Neuronal stem cell (in vitro differentiated cells): ENCODE measurements at regions not wholly inside any gene's neighbourhood (a gene's known extent, or its start where the extent isn't known, plus 50 kb on each side); places are given as distances from the start of the nearest gene placed in this dataset.

Source experiments
- DNase-seq: peaks from one replicate; pipeline ENCODE4 v3.0.0-alpha.2; 2013; ENCODE audit warnings: low spot score
- H2AFZ ChIP-seq: one replicate; pipeline ENCODE4 v1.6.1; 2013; ENCODE audit warnings: mild to moderate bottlenecking, low read length, inconsistent platforms
- H2AK5ac ChIP-seq: 2 replicates; pipeline ENCODE4 v1.6.1; 2013; ENCODE audit warnings: low read depth, mild to moderate bottlenecking, inconsistent platforms, low read length, moderate library complexity, mixed read lengths
- H2BK120ac ChIP-seq: 2 replicates; pipeline ENCODE4 v1.6.1; 2013; ENCODE audit warnings: low read depth, mild to moderate bottlenecking, inconsistent platforms, low read length, moderate library complexity, mixed read lengths
- H2BK12ac ChIP-seq: one replicate; pipeline ENCODE4 v1.6.1; 2013; ENCODE audit warnings: low read length, inconsistent platforms
- H2BK15ac ChIP-seq: 2 replicates; pipeline ENCODE4 v1.6.1; 2013; ENCODE audit warnings: mild to moderate bottlenecking, low read length, inconsistent platforms, mixed read lengths
- H2BK5ac ChIP-seq: one replicate; pipeline ENCODE4 v1.6.1; 2013; ENCODE audit warnings: inconsistent platforms, mild to moderate bottlenecking, low read length, moderate library complexity
- H3K14ac ChIP-seq: one replicate; pipeline ENCODE4 v1.6.1; 2013; ENCODE audit warnings: low read length, inconsistent platforms
- H3K18ac ChIP-seq: 2 replicates; pipeline ENCODE4 v1.6.1; 2013; ENCODE audit warnings: low read length, inconsistent platforms
- H3K23ac ChIP-seq: 2 replicates; pipeline ENCODE4 v1.6.1; 2013; ENCODE audit warnings: low read depth, mild to moderate bottlenecking, mixed read lengths, low read length, inconsistent platforms; ENCODE audit not compliant: poor library complexity
- H3K27ac ChIP-seq: replicated peaks from 3 replicates; pipeline ENCODE4 v1.5.1; 2013; ENCODE audit warnings: low read length, inconsistent platforms
- H3K27me3 ChIP-seq, 3 experiments: 2 replicates each; pipeline ENCODE4 v1.6.1; 2013; ENCODE audit warnings: low read length in 3 of 3, mild to moderate bottlenecking in 2 of 3, inconsistent platforms in 1 of 3, low read depth in 1 of 3, mixed read lengths in 1 of 3, moderate library complexity in 1 of 3; ENCODE audit not compliant: control insufficient read depth in 3 of 3, insufficient read depth in 3 of 3
- H3K36me3 ChIP-seq, 2 donors: replicated peaks in 1 of 2; 2 replicates each; pipeline ENCODE4 v1.6.1; 2013; ENCODE audit warnings: low read length in 2 of 2; ENCODE audit not compliant: control insufficient read depth in 2 of 2, insufficient read depth in 2 of 2
- H3K4ac ChIP-seq: 2 replicates; pipeline ENCODE4 v1.6.1; 2013; ENCODE audit warnings: inconsistent platforms, mild to moderate bottlenecking, low read length, moderate library complexity
- H3K4me1 ChIP-seq, 2 donors: 1 replicate in 1 of 2; 2 replicates in 1 of 2; pipeline ENCODE4 v1.6.1; 2013; ENCODE audit warnings: low read length in 2 of 2, low read depth in 1 of 2; ENCODE audit not compliant: control insufficient read depth in 2 of 2, insufficient read depth in 1 of 2
- H3K4me2 ChIP-seq: one replicate; pipeline ENCODE4 v1.6.1; 2013; ENCODE audit warnings: mild to moderate bottlenecking, low read length, inconsistent platforms; ENCODE audit not compliant: insufficient read depth, poor library complexity, severe bottlenecking
- H3K4me3 ChIP-seq, 2 donors: 2 replicates each; pipeline ENCODE4 v1.5.1; 2013; ENCODE audit warnings: low read length in 2 of 2, mild to moderate bottlenecking in 2 of 2, inconsistent platforms in 1 of 2, moderate library complexity in 1 of 2
- H3K79me1 ChIP-seq: one replicate; pipeline ENCODE4 v1.6.1; 2013; ENCODE audit warnings: low read depth, mild to moderate bottlenecking, inconsistent platforms, low read length, moderate library complexity
- H3K9ac ChIP-seq: one replicate; pipeline ENCODE4 v1.6.1; 2013; ENCODE audit warnings: mild to moderate bottlenecking, low read depth, low read length, inconsistent platforms; ENCODE audit not compliant: poor library complexity
- H3K9me3 ChIP-seq, 2 donors: replicated peaks in 1 of 2; 2 replicates each; pipeline versions ENCODE3 to v1.6.1; 2013; ENCODE audit warnings: low read length in 2 of 2, mild to moderate bottlenecking in 2 of 2, inconsistent platforms in 1 of 2, low read depth in 1 of 2, mixed read lengths in 1 of 2, moderate library complexity in 1 of 2; ENCODE audit not compliant: control insufficient read depth in 2 of 2, insufficient read depth in 1 of 2
- H4K8ac ChIP-seq: one replicate; pipeline ENCODE4 v1.6.1; 2013; ENCODE audit warnings: low read depth, mild to moderate bottlenecking, inconsistent platforms, low read length, moderate library complexity
- H4K91ac ChIP-seq: one replicate; pipeline ENCODE4 v1.6.1; 2013; ENCODE audit warnings: low read length, low read depth, mild to moderate bottlenecking, inconsistent platforms; ENCODE audit not compliant: poor library complexity
- WGBS, 2 donors: extraction: QIAGEN DNeasy Blood & Tissue Kit; methylation state at CpG; one replicate each; pipeline ENCODE4 v1.1.7; 2013; ENCODE audit warnings: missing lambda C conversion rate in 2 of 2, mixed read lengths in 1 of 2; ENCODE audit not compliant: insufficient read length in 2 of 2, insufficient replicate concordance in 1 of 2; ENCODE audit errors: extremely low coverage in 2 of 2; 5-methylcytosine and 5-hydroxymethylcytosine counted together

DNA sequence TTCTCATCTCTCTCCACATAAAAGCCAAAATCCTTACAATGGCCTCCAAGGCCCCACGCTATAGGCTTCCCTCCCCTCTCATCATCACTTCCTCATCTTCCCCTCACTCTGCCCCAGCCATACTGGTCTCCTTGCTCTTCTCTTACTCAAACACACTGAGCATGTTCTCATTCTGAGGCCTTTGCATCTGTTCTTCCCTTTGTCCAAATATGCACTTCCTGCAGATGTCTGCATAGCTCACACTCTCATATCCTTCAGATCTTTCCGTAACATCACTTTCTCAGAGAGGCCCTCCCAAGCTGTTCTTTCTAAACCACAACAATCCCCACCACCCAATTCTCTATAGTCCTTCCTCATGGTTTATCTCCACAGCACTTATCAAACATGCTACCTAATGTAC, 284.1 kb downstream of the HHIPL2 start:
- Histone ChIP-seq H3K36me3 (no peaks in the 10 kb centered on the region), H3K4ac (no peak overlapping the region), H3K9ac (no peak overlapping the region), H3K27me3 (no peaks in the 10 kb centered on the region), H3K18ac (no peak overlapping the region), H4K8ac (no peak overlapping the region), H3K4me2 (no peak overlapping the region), H3K23ac (no peak overlapping the region), H3K4me1 (no peaks in the 10 kb centered on the region), H4K91ac (no peak overlapping the region), H3K27ac (no peak overlapping the region), H2AK5ac (no peak overlapping the region), H2BK120ac (no peak overlapping the region), H2BK5ac (no peak overlapping the region), H2BK15ac (no peak overlapping the region), H3K9me3 (peaks cover 0 to 2% of the 10 kb centered on the region in 2 donors), H3K79me1 (no peaks in the 10 kb centered on the region), H2AFZ (no peak overlapping the region), H3K14ac (no peak overlapping the region), H2BK12ac (no peak overlapping the region), H3K4me3 (no peak overlapping the region)
- WGBS, 2 donors = no CpG with 5 or more reads among the region's 2 CpGs
- no peak for DNase-seq

DNA sequence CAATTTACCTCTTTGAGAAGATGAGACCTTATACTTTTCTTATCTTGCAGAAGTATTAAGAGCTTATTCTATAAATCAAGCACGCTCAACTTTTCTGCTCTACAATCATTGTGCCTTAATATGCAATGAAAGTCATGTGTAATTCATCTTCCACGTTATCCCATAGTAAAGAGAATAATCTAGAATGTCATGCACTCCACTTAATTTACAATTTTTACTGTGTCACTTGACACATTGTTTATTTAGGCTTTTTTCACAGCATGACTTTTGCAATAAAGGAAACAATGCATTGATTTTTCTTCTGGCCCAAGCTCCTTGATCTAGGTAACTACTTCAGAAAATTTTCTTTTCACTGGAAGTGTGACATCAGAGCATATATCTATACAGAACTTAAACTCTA, 290.9 kb downstream of the HHIPL2 start:
- H2BK120ac ChIP-seq = no peak overlapping the region
- no peak overlapping the region for H3K23ac ChIP-seq
- peaks cover 0 to 4% of the 10 kb centered on the region in 2 donors for H3K9me3 ChIP-seq
- H3K4me1 ChIP-seq = no peaks in the 10 kb centered on the region
- no peaks in the 10 kb centered on the region for H3K79me1 ChIP-seq
- no peak overlapping the region for H3K18ac ChIP-seq
- H3K14ac ChIP-seq = no peak overlapping the region
- no peak overlapping the region for H3K9ac ChIP-seq
- H4K8ac ChIP-seq = no peak overlapping the region
- H2BK5ac ChIP-seq = no peak overlapping the region
- no peak overlapping the region for H3K4me2 ChIP-seq
- H3K4ac ChIP-seq = no peak overlapping the region
- WGBS, 2 donors = no CpG with 5 or more reads among the region's 2 CpGs
- H3K4me3 ChIP-seq = no peak overlapping the region
- no peak overlapping the region for H2BK15ac ChIP-seq
- no peak for DNase-seq
- H3K27me3 ChIP-seq = no peaks in the 10 kb centered on the region
- H3K36me3 ChIP-seq = no peaks in the 10 kb centered on the region
- no peak overlapping the region for H3K27ac ChIP-seq
- H4K91ac ChIP-seq = no peak overlapping the region
- no peak overlapping the region for H2AK5ac ChIP-seq
- no peak overlapping the region for H2BK12ac ChIP-seq
- no peak overlapping the region for H2AFZ ChIP-seq

DNA sequence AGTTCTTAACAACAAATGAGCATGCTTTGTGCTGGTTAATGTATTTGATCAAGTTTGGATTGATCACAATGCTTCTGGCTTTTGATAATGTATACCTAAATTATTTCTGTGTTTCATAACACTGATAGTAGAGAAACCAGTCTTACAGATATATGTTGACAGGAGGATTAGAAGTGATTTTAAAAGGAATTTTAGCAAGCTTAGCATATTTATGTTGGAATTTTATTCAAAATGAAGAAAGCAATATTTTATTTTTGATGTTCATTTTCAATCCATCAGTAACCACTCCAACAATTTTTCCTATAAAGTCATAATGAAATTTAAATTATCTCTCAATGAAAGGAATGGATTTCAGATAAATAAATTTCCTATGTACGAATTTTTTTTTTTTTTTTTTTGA, 291.8 kb downstream of the HHIPL2 start:
- Histone ChIP-seq H2AFZ (no peak overlapping the region), H2BK12ac (no peak overlapping the region), H2BK5ac (no peak overlapping the region), H2BK120ac (no peak overlapping the region), H3K23ac (no peak overlapping the region), H3K79me1 (no peaks in the 10 kb centered on the region), H3K27ac (no peak overlapping the region), H3K4me1 (no peaks in the 10 kb centered on the region), H3K27me3 (no peaks in the 10 kb centered on the region), H3K4me3 (no peak overlapping the region), H3K4ac (no peak overlapping the region), H3K36me3 (no peaks in the 10 kb centered on the region), H3K18ac (no peak overlapping the region), H2BK15ac (no peak overlapping the region), H4K8ac (no peak overlapping the region), H3K9me3 (peaks cover 0 to 4% of the 10 kb centered on the region in 2 donors), H3K9ac (no peak overlapping the region), H2AK5ac (no peak overlapping the region), H3K14ac (no peak overlapping the region), H4K91ac (no peak overlapping the region), H3K4me2 (no peak overlapping the region)
- DNase-seq = no peak
- no CpG with 5 or more reads among the region's 1 CpG for WGBS, 2 donors

DNA sequence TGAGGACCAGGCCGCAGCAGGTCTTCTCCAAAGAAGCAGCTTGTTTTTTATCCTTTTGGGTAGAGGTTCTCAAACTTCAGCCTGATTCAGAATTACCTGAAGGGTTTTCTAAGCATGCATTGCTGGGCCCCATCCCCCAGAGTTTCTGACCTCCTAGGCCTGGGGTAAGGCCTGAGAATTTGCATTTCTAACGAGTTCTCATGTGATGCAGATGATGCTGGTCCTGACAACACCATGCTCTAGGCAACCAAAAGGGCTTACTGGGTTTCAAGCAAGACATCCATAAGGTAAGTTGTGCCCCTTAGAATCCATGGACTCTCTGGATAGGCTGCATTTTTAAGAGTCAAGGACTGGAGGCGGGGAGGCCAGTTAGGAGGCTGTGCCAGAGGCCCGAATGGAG, 295.1 kb downstream of the HHIPL2 start:
- Histone ChIP-seq H2AFZ (no peak overlapping the region), H3K36me3 (no peaks in the 10 kb centered on the region), H4K8ac (no peak overlapping the region), H2BK15ac (no peak overlapping the region), H3K4me1 (peaks cover 0 to 1% of the 10 kb centered on the region in 2 donors), H3K4ac (no peak overlapping the region), H4K91ac (no peak overlapping the region), H2BK5ac (no peak overlapping the region), H3K79me1 (no peaks in the 10 kb centered on the region), H3K4me3 (no peak overlapping the region), H3K23ac (no peak overlapping the region), H3K14ac (no peak overlapping the region), H3K4me2 (no peak overlapping the region), H3K27ac (no peak overlapping the region), H3K9me3 (peaks cover 0 to 4% of the 10 kb centered on the region in 2 donors), H2BK12ac (no peak overlapping the region), H3K18ac (no peak overlapping the region), H3K27me3 (no peaks in the 10 kb centered on the region), H2AK5ac (no peak overlapping the region), H3K9ac (no peak overlapping the region), H2BK120ac (no peak overlapping the region)
- no CpG with 5 or more reads among the region's 4 CpGs for WGBS, 2 donors
- DNase-seq = no peak
